Retina (tissue), 1 donor: ENCODE measurements at regions not wholly inside any gene's neighbourhood (a gene's known extent, or its start where the extent isn't known, plus 50 kb on each side); places are given as distances from the start of the nearest gene placed in this dataset.

ENCODE experiments used
- DNase-seq: peaks from one replicate; pipeline ENCODE4 v3.0.0-alpha.2; 2016

DNA sequence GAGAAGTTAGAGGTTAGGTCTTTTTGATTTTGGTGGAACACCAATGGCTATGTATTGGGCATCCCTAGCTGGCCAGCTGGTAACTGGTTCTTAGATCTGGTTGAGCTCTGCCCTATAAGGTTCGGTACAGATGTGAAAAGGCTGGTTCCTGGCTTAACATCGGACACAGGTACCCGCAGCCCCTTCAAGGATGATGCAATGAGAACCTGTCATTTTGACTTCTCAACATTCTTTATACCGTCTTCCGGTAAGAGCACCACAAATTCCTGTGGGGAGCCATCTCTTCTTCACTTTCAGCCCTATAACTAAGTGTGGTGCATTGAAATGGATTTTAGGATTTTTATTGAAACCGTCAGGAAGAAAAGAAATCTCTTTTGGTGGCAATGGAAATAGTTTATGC lies 222.8 kb downstream of the ADAMTS9 start:
- DNase-seq = no peak

GRCh38 chr3:64463981-64464380 lies 223.8 kb downstream of the ADAMTS9 start:
- no peak for DNase-seq

DNA sequence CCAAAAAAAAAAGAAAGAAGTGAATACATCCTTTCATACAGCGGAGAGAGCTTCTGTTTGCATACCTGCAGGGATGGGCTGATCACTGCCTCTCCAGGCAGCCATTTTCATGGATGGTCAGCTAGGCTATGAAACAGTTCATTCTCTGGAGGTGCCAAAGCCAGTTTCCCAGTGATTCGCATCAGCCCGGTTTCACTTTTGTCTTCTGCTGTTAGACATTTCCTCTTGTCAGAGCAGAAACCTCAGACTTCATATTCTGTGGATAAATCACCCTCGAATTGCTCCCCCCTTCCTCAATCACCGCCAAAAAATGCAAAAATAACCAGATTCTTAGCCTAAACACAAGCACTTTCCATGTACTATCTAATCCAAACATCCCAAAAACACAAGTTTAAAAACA lies 225.6 kb downstream of the ADAMTS9 start:
- no peak for DNase-seq

DNA sequence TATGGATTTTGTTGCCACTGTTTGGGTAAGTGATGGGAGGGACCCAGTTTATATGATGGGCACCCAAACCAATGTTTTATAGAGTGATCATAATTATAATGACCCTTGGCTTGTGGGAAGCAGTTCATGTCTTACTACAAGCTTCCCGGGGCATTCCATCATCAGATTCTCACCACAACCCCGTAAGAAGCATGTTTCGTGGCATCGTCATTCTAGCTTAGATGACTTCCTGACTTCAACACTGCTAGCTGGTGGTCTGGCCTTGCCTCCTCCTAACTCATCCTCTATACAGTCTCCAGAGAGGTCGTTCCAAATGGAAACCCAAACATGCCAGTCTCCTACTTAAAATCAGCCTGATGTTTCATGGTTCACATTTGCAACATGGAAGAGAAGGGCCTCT lies 226.9 kb downstream of the ADAMTS9 start:
- no peak for DNase-seq

DNA sequence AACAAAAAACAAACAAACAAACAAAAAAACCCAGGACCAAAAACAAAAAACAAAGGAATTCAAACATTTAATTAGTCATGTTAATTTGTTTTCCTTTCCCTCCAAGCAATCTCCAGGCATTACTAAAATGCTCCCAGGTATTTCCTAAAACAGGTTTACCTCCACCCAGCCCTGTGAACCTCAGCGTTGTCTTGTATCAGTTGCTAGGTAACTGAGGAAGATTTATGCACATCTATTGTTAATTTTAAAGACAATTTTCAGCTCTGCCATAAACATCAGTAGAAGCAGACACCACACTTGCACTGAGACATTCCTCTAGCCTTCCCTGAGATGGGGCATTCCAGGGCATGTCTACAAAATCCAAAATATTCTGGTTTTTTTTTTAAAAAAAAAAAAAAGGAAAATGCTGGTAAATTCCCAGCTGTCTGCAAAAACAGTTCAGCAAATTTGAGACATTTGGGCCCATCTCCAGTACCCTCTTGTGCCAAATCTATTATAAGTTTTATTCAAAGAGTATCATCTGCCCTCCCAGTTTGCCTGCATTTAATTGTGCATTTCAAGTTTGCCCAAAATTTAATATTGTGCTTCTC lies 227.6 kb downstream of the ADAMTS9 start:
- DNase-seq = no peak

DNA sequence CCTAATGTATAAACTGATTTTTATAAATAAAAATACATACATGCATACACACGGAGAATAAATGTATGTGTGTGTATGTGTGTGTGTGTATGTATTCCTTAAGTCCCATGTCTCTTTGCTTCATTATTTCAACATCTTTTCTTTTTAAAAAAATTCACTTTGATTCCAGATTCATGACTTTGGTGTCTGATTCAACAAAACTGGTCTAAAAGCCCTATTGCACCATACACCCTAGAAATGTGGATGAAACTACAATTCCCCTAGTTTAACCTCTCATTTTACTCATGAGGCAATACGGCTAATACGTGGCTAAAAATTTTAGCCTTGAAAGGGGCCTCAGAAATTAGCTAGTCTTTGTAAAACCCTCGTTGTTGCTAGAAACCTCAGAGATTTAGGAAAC lies 228.1 kb downstream of the ADAMTS9 start:
- DNase-seq = no peak

- DNase-seq = no peak
Measured at GRCh38 chr3:64457811-64458210, 230.0 kb downstream of the ADAMTS9 start.

GRCh38 chr3:64456674-64457073 lies 231.1 kb downstream of the ADAMTS9 start:
- DNase-seq = peak; percentile 26

DNA sequence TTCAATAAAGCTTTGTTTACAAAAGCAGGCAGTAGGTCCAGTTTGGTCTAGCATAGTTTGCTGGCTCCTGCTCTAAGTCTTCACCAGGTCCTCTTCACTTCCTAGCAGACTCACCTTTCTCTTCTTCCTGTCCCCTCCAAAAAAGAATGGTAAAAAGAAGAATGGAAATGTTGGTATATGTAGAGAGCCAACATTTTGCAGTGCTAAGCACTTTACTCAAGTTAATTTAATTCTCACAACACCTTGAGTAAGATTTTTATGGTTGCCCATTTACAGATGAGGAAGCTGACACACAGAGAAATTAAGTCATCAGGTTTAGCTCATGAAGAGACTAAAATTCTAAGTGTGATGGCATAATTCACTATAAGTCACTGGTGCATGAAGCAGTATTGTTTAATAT lies 230.1 kb upstream of the PRICKLE2 start:
- no peak for DNase-seq

GRCh38 chr3:64454768-64455167 lies 229.5 kb upstream of the PRICKLE2 start:
- no peak for DNase-seq

DNA sequence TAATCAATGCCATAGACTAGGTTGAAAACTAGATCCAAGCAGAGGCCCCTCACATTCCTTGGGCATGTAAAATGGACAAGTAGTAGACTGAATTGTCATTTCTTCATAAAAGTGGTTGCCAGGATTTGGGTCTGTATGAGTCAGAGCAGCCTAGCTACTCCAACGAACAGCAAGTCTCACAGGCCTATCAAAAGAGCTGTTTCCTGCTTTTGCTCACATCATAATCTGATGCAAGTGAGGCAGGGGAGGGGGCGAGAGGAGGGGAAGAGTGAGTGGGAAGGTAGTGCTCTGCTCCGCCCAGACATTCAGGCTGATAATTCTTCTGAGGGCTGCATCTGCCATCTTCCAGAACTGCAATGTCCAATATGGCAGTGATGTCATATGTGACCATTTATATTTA lies 228.9 kb upstream of the PRICKLE2 start:
- DNase-seq = no peak

GRCh38 chr3:64451283-64452012 lies 226.2 kb upstream of the PRICKLE2 start:
- no peak for DNase-seq

DNA sequence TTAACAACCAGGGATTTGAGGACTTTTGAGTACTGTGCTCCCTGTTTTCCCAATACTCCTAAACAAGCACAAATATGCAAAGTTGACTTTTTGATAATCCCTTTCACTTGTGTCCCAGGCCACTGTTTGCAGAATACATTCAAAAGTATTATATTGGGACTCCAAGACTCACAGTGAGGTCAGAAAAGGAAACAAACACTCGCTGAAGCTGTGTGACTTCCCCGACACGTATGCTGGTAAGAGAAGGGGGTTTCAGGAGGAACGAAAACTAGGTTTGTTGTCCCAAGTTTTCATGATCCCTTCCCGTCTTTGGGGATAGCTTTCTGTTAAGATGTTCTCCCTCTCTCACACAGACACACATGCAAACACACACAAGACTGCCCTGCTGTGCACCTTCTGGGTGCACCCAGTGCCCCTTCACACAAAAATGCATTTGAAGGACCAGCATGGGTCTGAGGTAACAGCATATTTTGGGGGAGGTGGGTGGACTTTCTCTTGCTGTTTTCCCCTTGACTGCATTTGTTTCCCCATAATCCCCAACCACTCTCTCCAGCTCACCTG lies 225.2 kb upstream of the PRICKLE2 start:
- no peak for DNase-seq

- DNase-seq = no peak
Measured at GRCh38 chr3:64449026-64449425, 223.8 kb upstream of the PRICKLE2 start.

DNA sequence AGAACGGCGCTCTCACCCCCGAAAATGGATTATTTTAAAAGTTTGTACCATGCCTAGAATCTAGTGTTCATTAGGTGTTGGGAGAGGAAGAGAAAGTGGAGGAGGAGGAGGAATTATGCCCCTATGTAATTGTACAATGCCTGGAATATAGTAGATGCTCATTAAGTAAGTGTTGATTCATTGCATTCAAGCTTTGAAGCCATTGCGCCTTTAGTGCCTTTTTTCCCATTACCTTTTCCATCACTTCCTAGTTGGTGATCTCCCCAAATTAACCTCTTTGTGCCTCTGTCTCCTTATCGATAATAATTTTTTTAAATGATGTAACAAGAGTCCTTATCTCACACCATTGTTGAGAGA lies 220.7 kb upstream of the PRICKLE2 start:
- no peak for DNase-seq

GRCh38 chr3:64445109-64445943 lies 220.1 kb upstream of the PRICKLE2 start:
- DNase-seq = peak; percentile 59

DNA sequence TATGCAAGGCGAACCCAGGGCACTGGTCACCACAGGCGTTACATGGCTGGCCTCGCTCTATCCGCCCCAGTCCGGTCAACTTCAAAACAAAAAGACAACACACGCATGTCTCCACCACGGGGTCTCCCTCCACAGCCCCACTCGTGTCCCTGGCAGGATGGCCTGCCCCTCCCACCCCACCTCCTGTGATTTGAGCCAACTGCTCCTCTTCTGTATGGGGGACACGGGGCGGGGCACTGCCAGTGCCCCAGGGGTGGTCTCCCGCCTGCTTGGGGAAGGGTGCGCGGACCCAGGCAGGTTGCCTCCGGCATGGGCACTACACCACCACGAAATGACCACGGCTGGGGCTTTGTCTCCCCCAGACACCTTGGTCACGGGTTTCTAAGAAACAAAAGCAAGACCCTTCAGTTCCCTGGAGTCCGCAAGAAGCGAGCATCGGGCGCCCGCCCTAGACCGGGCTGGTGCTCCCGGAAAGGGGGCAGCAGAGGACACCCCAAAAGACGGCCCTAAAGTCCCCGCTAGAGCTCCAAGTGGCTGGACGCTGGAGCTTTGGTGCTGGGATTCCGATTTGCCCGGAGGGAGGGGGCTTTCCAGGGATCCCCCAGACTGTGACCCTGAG lies 219.3 kb upstream of the PRICKLE2 start:
- DNase-seq = peak; percentile 58

DNA sequence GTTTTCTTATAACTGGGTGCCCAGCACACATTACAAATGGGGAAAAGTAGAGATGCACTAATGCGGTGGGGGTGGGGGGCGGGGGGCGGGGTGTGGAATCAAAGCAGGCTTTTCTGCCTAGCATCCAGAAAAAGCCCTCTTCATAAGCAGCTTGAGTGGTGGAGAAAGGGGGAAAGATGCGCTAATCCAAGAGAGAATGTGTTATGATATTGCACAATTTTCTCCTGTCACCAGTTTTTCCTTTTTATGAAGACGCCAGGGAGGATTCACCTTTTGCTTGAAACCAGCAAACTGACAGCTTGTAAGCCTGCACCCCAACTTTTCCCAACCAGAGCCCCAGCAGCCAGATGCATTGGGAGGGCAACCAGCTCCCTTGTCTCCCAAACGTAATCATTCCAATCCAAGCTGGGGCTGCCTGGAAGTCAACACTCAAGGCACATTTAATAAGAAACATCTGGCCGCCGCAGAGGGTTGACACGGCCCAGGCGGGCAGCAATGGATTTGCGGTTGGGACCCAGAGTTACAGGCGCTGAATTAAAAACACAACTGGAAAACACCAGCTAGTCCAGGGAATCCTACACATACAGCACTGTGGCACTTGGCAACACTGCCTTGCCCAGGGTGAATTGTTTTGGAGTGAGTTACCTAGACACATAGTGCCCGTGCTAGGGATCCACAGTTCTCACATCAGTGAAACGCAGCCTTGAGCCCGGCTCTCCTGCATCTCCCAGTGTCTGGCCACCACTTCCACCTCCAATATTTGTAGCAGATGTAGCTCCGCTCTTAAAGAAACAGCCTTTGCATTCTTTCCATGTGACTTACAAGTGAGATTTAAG lies 218.5 kb upstream of the PRICKLE2 start:
- no peak for DNase-seq

- DNase-seq = no peak
Measured at GRCh38 chr3:64441861-64442260, 216.6 kb upstream of the PRICKLE2 start.

- DNase-seq = no peak
Measured at GRCh38 chr3:64440498-64440897, 215.2 kb upstream of the PRICKLE2 start.

DNA sequence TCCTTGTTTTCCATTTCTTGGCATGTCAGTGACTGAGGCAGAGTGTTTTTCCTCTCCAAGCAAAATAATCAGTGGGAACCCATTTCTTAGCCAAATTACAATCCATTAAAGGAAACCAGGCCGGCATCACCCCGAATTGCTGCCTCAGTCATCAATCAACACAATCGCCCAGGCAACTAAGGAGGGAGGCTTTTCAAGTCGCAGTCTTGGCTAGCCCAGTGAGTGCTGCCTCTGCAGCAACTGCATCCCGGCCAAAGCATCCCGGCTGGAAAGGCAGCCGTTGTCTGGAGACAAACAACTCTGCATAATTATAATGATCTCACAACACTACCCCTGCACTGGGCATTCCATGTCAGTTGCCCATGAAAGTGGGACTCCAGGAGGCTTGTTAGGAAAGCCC lies 213.5 kb upstream of the PRICKLE2 start:
- no peak for DNase-seq

GRCh38 chr3:64438066-64438465 lies 212.8 kb upstream of the PRICKLE2 start:
- no peak for DNase-seq
